ENCODE measurements at regions not wholly inside any gene's neighbourhood (a gene's known extent, or its start where the extent isn't known, plus 50 kb on each side); places are given as distances from the start of the nearest gene placed in this dataset.

DNA sequence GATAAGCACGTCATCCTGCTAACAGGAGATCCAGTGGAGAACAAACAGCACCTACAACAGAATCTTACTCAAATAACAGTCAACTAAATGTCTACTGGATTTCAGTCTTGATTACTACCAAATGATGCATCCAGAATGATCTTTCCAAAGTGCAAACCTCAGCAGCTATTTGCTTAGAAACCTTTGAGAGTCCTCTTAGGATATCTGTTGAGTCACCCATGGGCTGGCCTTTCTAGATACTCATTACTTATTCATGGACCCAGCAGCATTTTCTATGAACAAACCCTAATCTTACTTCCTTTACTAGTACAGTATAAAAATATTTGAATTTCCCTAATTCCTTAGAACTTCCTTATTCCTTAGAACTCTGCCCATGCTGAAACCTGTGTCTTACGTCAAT is 118.5 kb upstream of the PABPC4L start:
- TF ChIP-seq CREB1 (IDR thresholded peaks at IDR 0.05; ENCODE audit: low read depth) (no peak), RAD21 (IDR thresholded peaks at IDR 0.05; ENCODE audit: low read depth) (no peak), YY1 (IDR thresholded peaks at IDR 0.05; ENCODE audit: low read depth) (no peak), TEAD4 (IDR thresholded peaks at IDR 0.05) (no peak), EP300 (IDR thresholded peaks at IDR 0.05; ENCODE audit: borderline replicate concordance) (no peak), NFIC (IDR thresholded peaks at IDR 0.05) (no peak), FOXM1 (IDR thresholded peaks at IDR 0.05; ENCODE audit: borderline replicate concordance, low read depth) (no peak), CEBPB (IDR thresholded peaks at IDR 0.05) (no peak), TCF12 (IDR thresholded peaks at IDR 0.05; ENCODE audit: low read depth) (no peak)
- TF ChIP-seq, protein P1, sequence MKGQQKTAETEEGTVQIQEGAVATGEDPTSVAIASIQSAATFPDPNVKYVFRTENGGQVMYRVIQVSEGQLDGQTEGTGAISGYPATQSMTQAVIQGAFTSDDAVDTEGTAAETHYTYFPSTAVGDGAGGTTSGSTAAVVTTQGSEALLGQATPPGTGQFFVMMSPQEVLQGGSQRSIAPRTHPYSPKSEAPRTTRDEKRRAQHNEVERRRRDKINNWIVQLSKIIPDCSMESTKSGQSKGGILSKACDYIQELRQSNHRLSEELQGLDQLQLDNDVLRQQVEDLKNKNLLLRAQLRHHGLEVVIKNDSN (IDR thresholded peaks at IDR 0.05), result no peak
- TF ChIP-seq, protein P2, sequence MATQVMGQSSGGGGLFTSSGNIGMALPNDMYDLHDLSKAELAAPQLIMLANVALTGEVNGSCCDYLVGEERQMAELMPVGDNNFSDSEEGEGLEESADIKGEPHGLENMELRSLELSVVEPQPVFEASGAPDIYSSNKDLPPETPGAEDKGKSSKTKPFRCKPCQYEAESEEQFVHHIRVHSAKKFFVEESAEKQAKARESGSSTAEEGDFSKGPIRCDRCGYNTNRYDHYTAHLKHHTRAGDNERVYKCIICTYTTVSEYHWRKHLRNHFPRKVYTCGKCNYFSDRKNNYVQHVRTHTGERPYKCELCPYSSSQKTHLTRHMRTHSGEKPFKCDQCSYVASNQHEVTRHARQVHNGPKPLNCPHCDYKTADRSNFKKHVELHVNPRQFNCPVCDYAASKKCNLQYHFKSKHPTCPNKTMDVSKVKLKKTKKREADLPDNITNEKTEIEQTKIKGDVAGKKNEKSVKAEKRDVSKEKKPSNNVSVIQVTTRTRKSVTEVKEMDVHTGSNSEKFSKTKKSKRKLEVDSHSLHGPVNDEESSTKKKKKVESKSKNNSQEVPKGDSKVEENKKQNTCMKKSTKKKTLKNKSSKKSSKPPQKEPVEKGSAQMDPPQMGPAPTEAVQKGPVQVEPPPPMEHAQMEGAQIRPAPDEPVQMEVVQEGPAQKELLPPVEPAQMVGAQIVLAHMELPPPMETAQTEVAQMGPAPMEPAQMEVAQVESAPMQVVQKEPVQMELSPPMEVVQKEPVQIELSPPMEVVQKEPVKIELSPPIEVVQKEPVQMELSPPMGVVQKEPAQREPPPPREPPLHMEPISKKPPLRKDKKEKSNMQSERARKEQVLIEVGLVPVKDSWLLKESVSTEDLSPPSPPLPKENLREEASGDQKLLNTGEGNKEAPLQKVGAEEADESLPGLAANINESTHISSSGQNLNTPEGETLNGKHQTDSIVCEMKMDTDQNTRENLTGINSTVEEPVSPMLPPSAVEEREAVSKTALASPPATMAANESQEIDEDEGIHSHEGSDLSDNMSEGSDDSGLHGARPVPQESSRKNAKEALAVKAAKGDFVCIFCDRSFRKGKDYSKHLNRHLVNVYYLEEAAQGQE (IDR thresholded peaks at IDR 0.05; ENCODE audit: low read depth), result no peak
- TF ChIP-seq, protein P3, sequence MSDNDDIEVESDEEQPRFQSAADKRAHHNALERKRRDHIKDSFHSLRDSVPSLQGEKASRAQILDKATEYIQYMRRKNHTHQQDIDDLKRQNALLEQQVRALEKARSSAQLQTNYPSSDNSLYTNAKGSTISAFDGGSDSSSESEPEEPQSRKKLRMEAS (IDR thresholded peaks at IDR 0.05), result no peak

DNA sequence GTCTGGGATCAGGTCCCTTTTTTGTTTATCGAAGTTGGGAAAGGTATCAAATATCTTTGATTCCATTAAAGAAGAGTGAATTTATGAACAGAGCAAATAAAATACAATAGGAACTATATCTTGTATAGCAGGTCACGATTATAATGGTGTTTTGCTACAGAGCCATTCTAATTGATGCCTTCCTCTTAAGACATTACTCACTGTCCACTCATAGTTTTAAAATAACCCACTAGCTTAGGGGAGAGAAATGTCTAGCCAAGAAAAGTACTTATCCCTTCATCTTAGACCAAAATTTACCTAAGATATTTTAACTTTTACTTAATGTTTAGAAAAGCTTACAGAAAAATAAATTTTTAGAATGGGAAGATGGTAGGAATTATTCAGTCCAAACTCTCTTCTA is 112.0 kb upstream of the PABPC4L start:
- TF ChIP-seq EGR1 (IDR thresholded peaks at IDR 0.05), result no peak
- no peak for TF ChIP-seq NFIC (IDR thresholded peaks at IDR 0.05)
- TF ChIP-seq, protein P2 (IDR thresholded peaks at IDR 0.05; ENCODE audit: low read depth), result no peak
- no peak for TF ChIP-seq YY1 (IDR thresholded peaks at IDR 0.05; ENCODE audit: low read depth)

DNA sequence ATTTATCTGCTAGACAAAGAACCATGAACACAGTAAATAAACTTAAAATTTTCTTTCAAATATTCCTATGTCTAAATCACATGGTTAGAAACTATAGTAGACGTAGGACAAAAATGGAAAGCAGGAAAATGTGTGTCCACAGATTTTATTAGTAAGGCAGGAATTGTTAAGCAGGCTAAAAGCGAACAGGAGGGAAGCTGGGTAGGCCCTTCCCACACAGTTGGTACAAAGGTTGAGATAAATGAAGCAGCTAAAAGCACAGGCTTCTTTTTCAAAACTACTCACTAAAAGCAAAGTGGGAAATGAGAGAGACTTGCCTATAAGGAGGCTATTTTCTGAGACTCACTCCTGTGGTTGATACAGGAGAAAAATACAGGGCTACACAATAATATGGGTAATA is 108.1 kb upstream of the PABPC4L start:
- TF ChIP-seq, protein P2 (IDR thresholded peaks at IDR 0.05; ENCODE audit: low read depth), result no peak
- TF ChIP-seq YY1 (IDR thresholded peaks at IDR 0.05; ENCODE audit: low read depth), result no peak
- TF ChIP-seq TAF1 (IDR thresholded peaks at IDR 0.05; ENCODE audit: low read depth), result no peak
- TF ChIP-seq EP300 (IDR thresholded peaks at IDR 0.05; ENCODE audit: borderline replicate concordance), result no peak
- TF ChIP-seq TEAD4 (IDR thresholded peaks at IDR 0.05), result no peak
- TF ChIP-seq RAD21 (IDR thresholded peaks at IDR 0.05; ENCODE audit: low read depth), result no peak
- no peak for TF ChIP-seq NFIC (IDR thresholded peaks at IDR 0.05)
- no peak for TF ChIP-seq TCF12 (IDR thresholded peaks at IDR 0.05; ENCODE audit: low read depth)
- TF ChIP-seq ZBTB7A (IDR thresholded peaks at IDR 0.05; ENCODE audit: low read depth), result no peak

DNA sequence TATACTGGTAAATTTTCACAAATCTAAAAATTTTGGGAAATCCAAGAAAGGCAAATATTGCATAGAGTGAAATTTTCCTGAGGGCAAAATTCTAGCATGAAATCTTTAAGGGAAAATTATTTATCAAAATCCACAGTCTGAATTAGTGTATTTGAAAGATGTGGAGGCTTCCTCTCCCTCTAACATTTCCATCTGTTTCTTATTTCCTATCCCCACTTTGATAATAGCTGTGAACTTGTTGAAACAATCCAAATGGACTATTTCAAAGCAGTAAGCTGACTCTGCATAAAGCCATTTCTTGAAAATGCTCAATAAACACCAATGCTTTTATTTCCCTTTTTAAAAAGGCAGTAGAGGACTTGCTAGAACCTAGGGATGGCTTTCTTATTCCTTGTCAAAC is 107.3 kb upstream of the PABPC4L start:
- TF ChIP-seq NFIC (IDR thresholded peaks at IDR 0.05), result no peak
- TF ChIP-seq FOXM1 (IDR thresholded peaks at IDR 0.05; ENCODE audit: borderline replicate concordance, low read depth), result no peak
- no peak for TF ChIP-seq TEAD4 (IDR thresholded peaks at IDR 0.05)
- TF ChIP-seq, protein P1 (IDR thresholded peaks at IDR 0.05), result no peak
- no peak for TF ChIP-seq CEBPB (IDR thresholded peaks at IDR 0.05)
- TF ChIP-seq ZBTB7A (IDR thresholded peaks at IDR 0.05; ENCODE audit: low read depth), result no peak
- no peak for TF ChIP-seq EGR1 (IDR thresholded peaks at IDR 0.05)
- TF ChIP-seq, protein P3 (IDR thresholded peaks at IDR 0.05), result no peak
- TF ChIP-seq CREB1 (IDR thresholded peaks at IDR 0.05; ENCODE audit: low read depth), result no peak
- TF ChIP-seq TCF12 (IDR thresholded peaks at IDR 0.05; ENCODE audit: low read depth), result no peak
- no peak for TF ChIP-seq YY1 (IDR thresholded peaks at IDR 0.05; ENCODE audit: low read depth)
- TF ChIP-seq, protein P2 (IDR thresholded peaks at IDR 0.05; ENCODE audit: low read depth), result no peak
- no peak for TF ChIP-seq EP300 (IDR thresholded peaks at IDR 0.05; ENCODE audit: borderline replicate concordance)
- TF ChIP-seq RAD21 (IDR thresholded peaks at IDR 0.05; ENCODE audit: low read depth), result no peak
- no peak for TF ChIP-seq TAF1 (IDR thresholded peaks at IDR 0.05; ENCODE audit: low read depth)
